Endothelial cell of umbilical vein (primary cell): ENCODE measurements at regions not wholly inside any gene's neighbourhood (a gene's known extent, or its start where the extent isn't known, plus 50 kb on each side); places are given as distances from the start of the nearest gene placed in this dataset.

Experiments
- BruUV-seq: library from RNA; stranded (reverse); fragments of 400-500 nt; replicated peaks from 2 replicates; lab custom pipeline; 2021; lab: Mats Ljungman, UMichigan
- CTCF ChIA-PET: fragments of 300-600, 350-600 bp; sonication (Branson Sonifier 250); formaldehyde crosslinking; loops from one replicate; lab custom pipeline; 2021; ENCODE audit warnings: antibody characterized with exemption, inconsistent platforms; lab: Charles Lee
- POLR2A ChIA-PET: fragments of 300-600, 350-600 bp; sonication (Branson Sonifier 250); formaldehyde crosslinking; loops from one replicate; lab custom pipeline; 2021; ENCODE audit warnings: antibody characterized with exemption, inconsistent platforms; lab: Charles Lee
- DNase-seq: peaks from one replicate; pipeline ENCODE4 v3.0.0-alpha.2; 2011; ENCODE audit warnings: low read depth, low spot score
- FAIRE-seq: peaks from 2 replicates; lab custom pipeline; 2011; peaks lifted over from hg19 to GRCh38; lab: Jason Lieb, UNC
- H2AFZ ChIP-seq: 2 replicates; pipeline ENCODE4 v1.6.0; 2012; ENCODE audit warnings: low read depth, low read length, control low read depth, inconsistent platforms
- H3K27ac ChIP-seq: 2 replicates; pipeline ENCODE4 v1.5.1; 2011; ENCODE audit warnings: low read depth, mild to moderate bottlenecking, control low read depth, low read length, moderate library complexity; ENCODE audit not compliant: insufficient read depth
- H3K27me3 ChIP-seq, 2 experiments: 2 replicates each; pipeline versions ENCODE4 v1.6.0 to v1.6.1; 2011; ENCODE audit warnings: low read length in 2 of 2, mixed read lengths in 1 of 2; ENCODE audit not compliant: control insufficient read depth in 2 of 2, insufficient read depth in 2 of 2
- H3K36me3 ChIP-seq, 2 experiments: 2 replicates in 1 of 2; 3 replicates in 1 of 2; pipeline ENCODE4 v1.5.1; 2011; ENCODE audit warnings: low read length in 2 of 2, mild to moderate bottlenecking in 1 of 2, moderate library complexity in 1 of 2; ENCODE audit not compliant: control insufficient read depth in 2 of 2, insufficient read depth in 2 of 2; ENCODE audit errors: extremely low read depth in 1 of 2
- H3K4me1 ChIP-seq: 3 replicates; pipeline ENCODE4 v1.5.1; 2011; ENCODE audit warnings: mild to moderate bottlenecking, low read length; ENCODE audit not compliant: control insufficient read depth, insufficient read depth; ENCODE audit errors: extremely low read depth
- H3K4me2 ChIP-seq: 2 replicates; pipeline ENCODE4 v1.6.1; 2011; ENCODE audit warnings: low read length, control low read depth, mixed read lengths; ENCODE audit not compliant: insufficient read depth
- H3K4me3 ChIP-seq, 3 experiments: fragments of 200-600 bp in 1 of 3; sonication (generic), shearing (Covaris generic) in 1 of 3; replicated peaks in 1 of 3; 2 replicates each; pipeline ENCODE4 v1.5.1; 2011 to 2016; ENCODE audit warnings: control low read depth in 3 of 3, low read length in 3 of 3, mild to moderate bottlenecking in 2 of 3, inconsistent platforms in 1 of 3, low read depth in 1 of 3, moderate library complexity in 1 of 3; ENCODE audit not compliant: insufficient read depth in 1 of 3
- H3K79me2 ChIP-seq: 2 replicates; pipeline ENCODE4 v1.6.0; 2012; ENCODE audit warnings: low read length, inconsistent platforms; ENCODE audit not compliant: control insufficient read depth, insufficient read depth
- H3K9ac ChIP-seq: replicated peaks from 2 replicates; pipeline ENCODE3; 2011; ENCODE audit warnings: low read length, control low read depth; ENCODE audit not compliant: insufficient read depth; ENCODE audit errors: extremely low read depth
- H3K9me1 ChIP-seq: replicated peaks from 3 replicates; pipeline ENCODE4 v1.6.0; 2011; ENCODE audit warnings: mild to moderate bottlenecking, low read length; ENCODE audit not compliant: control insufficient read depth, insufficient read depth; ENCODE audit errors: extremely low read depth
- H3K9me3 ChIP-seq: replicated peaks from 2 replicates; pipeline ENCODE4 v1.5.1; 2012; ENCODE audit warnings: low read length, inconsistent platforms; ENCODE audit not compliant: control insufficient read depth, insufficient read depth
- H4K20me1 ChIP-seq: replicated peaks from 2 replicates; pipeline ENCODE3; 2011; ENCODE audit warnings: mild to moderate bottlenecking, low read length; ENCODE audit not compliant: control insufficient read depth, insufficient read depth; ENCODE audit errors: extremely low read depth
- EZH2 ChIP-seq: IDR thresholded peaks from 2 replicates; pipeline ENCODE4 v1.6.1; 2012; ENCODE audit warnings: borderline replicate concordance, low read depth, mild to moderate bottlenecking, moderate library complexity, low read length, inconsistent platforms; ENCODE audit not compliant: severe bottlenecking
- FOS ChIP-seq: IDR thresholded peaks from 2 replicates; pipeline ENCODE4 v1.6.1; 2011; ENCODE audit warnings: mild to moderate bottlenecking, low read length, moderate library complexity, borderline replicate concordance; ENCODE audit not compliant: insufficient read depth
- GATA2 ChIP-seq: IDR thresholded peaks from 2 replicates; pipeline ENCODE4 v1.7.0; 2011; ENCODE audit warnings: low read depth, mild to moderate bottlenecking, moderate library complexity, mixed read lengths, low read length; ENCODE audit not compliant: insufficient read length, insufficient read depth
- JUN ChIP-seq: IDR thresholded peaks from 2 replicates; pipeline ENCODE4 v1.6.1; 2011; ENCODE audit warnings: borderline replicate concordance, low read depth; ENCODE audit not compliant: insufficient read length, insufficient read depth
- MAX ChIP-seq: IDR thresholded peaks from 2 replicates; pipeline ENCODE4 v1.6.1; 2011; ENCODE audit not compliant: insufficient read depth, insufficient read length
- MYC ChIP-seq: IDR thresholded peaks from one replicate; pipeline ENCODE4 v1.6.1; 2011; ENCODE audit warnings: mild to moderate bottlenecking, low read depth, low read length
- POLR2A ChIP-seq: IDR thresholded peaks from 2 replicates; pipeline ENCODE4 v1.6.1; 2012; ENCODE audit warnings: low read depth, mild to moderate bottlenecking, control low read depth, low read length
- POLR2AphosphoS5 ChIP-seq: IDR thresholded peaks from 2 replicates; pipeline ENCODE4 v1.6.1; 2012; ENCODE audit warnings: low read depth, mild to moderate bottlenecking, control low read depth, low read length, moderate library complexity; ENCODE audit not compliant: insufficient read depth
- dilution Hi-C: fragments of 300-500 bp; cut with MboI; formaldehyde crosslinking; loops from one replicate; pipeline ENCODE4 v1.15.0; 2019; ENCODE audit warnings: low sequenced_read_pairs; ENCODE audit not compliant: extremely low pct_ligation_motif_present
- intact Hi-C: fragments of 100-400 bp; cut with micrococcal nuclease; formaldehyde crosslinking; loops from one replicate; pipeline ENCODE4 v1.10.0; 2022
- TF ChIP-seq, protein P1 (sequence below), 2 donors: IDR thresholded peaks; 1 replicate in 1 of 2; 2 replicates in 1 of 2; pipeline ENCODE4 v1.5.1; 2011; ENCODE audit warnings: low read length in 2 of 2, mild to moderate bottlenecking in 2 of 2, moderate library complexity in 2 of 2, control low read depth in 1 of 2, inconsistent platforms in 1 of 2, low read depth in 1 of 2; ENCODE audit not compliant: insufficient read depth in 1 of 2; ENCODE audit errors: extremely low read depth in 1 of 2

DNA sequence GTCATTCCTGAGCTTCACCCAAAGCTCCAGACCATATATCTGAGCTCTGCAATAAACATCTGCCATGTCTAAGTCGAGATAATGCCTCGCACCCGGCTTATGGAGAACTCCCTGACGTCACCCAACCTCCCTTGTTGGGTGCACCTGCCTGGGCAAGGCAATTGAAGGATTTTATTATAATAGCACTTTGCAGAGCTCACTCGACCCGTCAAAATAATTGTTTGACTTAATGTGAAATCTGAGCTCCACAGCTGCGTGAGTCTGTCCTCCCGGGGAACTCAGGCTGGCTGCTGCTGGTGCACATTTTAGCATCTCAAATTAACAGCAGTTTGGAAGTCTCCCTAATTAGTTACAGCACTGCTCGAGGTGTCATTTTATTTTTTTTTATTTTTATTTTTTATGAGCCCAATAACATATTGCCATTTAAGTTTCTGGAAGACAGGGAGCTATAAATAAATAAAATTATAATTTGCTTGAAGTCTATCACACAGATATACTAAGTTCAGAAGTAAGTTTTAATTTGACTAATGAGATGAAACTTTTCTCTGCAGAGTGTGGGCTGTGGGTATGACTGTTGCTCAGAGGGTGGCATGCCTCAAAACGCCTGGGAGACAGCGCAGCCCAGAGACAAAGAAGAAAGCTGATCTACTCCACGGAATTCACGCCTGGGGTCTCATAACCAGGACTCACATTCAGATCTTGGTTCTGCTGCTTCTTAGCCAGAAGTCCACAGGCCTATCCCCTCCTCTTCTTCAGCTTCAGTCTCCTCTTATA is 401.4 kb upstream of the C16orf82 start:
- Histone ChIP-seq H2AFZ (no peak overlapping the region), H3K79me2 (no peaks in the 10 kb centered on the region), H3K4me3 (no peak overlapping the region), H3K27ac (no peak overlapping the region), H3K9me3 (peaks cover 2% of the 10 kb centered on the region), H3K9ac (no peak overlapping the region), H3K36me3 (no peaks in the 10 kb centered on the region), H3K4me2 (no peak overlapping the region), H3K27me3 (no peaks in the 10 kb centered on the region), H3K9me1 (no peaks in the 10 kb centered on the region), H4K20me1 (no peaks in the 10 kb centered on the region), H3K4me1 (no peaks in the 10 kb centered on the region)
- no peak for TF ChIP-seq JUN
- no peak for TF ChIP-seq POLR2A
- TF ChIP-seq MYC = no peak
- TF ChIP-seq GATA2 = no peak
- no peak for TF ChIP-seq POLR2AphosphoS5
- TF ChIP-seq, protein P1, sequence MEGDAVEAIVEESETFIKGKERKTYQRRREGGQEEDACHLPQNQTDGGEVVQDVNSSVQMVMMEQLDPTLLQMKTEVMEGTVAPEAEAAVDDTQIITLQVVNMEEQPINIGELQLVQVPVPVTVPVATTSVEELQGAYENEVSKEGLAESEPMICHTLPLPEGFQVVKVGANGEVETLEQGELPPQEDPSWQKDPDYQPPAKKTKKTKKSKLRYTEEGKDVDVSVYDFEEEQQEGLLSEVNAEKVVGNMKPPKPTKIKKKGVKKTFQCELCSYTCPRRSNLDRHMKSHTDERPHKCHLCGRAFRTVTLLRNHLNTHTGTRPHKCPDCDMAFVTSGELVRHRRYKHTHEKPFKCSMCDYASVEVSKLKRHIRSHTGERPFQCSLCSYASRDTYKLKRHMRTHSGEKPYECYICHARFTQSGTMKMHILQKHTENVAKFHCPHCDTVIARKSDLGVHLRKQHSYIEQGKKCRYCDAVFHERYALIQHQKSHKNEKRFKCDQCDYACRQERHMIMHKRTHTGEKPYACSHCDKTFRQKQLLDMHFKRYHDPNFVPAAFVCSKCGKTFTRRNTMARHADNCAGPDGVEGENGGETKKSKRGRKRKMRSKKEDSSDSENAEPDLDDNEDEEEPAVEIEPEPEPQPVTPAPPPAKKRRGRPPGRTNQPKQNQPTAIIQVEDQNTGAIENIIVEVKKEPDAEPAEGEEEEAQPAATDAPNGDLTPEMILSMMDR (IDR thresholded peaks at IDR 0.05; ENCODE audit: extremely low read depth in 1 of 2, insufficient read depth in 1 of 2, low read depth in 1 of 2, low read length in 2 of 2) = no peak
- no peak for TF ChIP-seq FOS
- no peak for TF ChIP-seq EZH2
- no peak for TF ChIP-seq MAX
- no peak for DNase-seq
- dilution Hi-C loops = no loop called here
- BruUV-seq = no TSS peak
- ChIA-PET CTCF (no interaction called here), POLR2A (no interaction called here)
- no peak for FAIRE-seq
- intact Hi-C loops = no loop called here
